H1 (cell line): ENCODE measurements at regions not wholly inside any gene's neighbourhood (a gene's known extent, or its start where the extent isn't known, plus 50 kb on each side); places are given as distances from the start of the nearest gene placed in this dataset.

ENCODE experiments used
- ATF2 ChIP-seq: IDR thresholded peaks from 2 replicates; pipeline ENCODE4 v1.6.1; 2012; ENCODE audit warnings: low read length, inconsistent platforms
- NANOG ChIP-seq: IDR thresholded peaks from 2 replicates; pipeline ENCODE4 v1.6.1; 2011; ENCODE audit warnings: low read length, low read depth, mild to moderate bottlenecking, inconsistent platforms; ENCODE audit not compliant: insufficient read depth, poor library complexity, severe bottlenecking
- SIN3A ChIP-seq, 2 experiments: IDR thresholded peaks in 1 of 2; conservative IDR thresholded peaks in 1 of 2; 2 replicates each; pipeline ENCODE4 v1.6.1; 2011 to 2012; ENCODE audit warnings: low read length in 2 of 2, improper control_type of control experiment in 1 of 2, low read depth in 1 of 2, mild to moderate bottlenecking in 1 of 2

- TF ChIP-seq ATF2 = no peak
- TF ChIP-seq SIN3A (conservative IDR thresholded peaks at IDR 0.05 in 1 of 2, IDR thresholded peaks at IDR 0.05 in 1 of 2; ENCODE audit: low read depth in 1 of 2, low read length in 2 of 2) = no peak
- no peak for TF ChIP-seq NANOG
- TF ChIP-seq, all 59 proteins: peak for 0
These were observed 301.7 kb upstream of the DAB2 start (continued) for GRCh38 chr5:39726467-39726866.
